NAMALWA (cell line): ENCODE measurements at regions not wholly inside any gene's neighbourhood (a gene's known extent, or its start where the extent isn't known, plus 50 kb on each side); places are given as distances from the start of the nearest gene placed in this dataset.
"Not testable (repeated sequence)": the region's sequence is repeated elsewhere in the genome, so short reads cannot be mapped to it uniquely, and the experiment has no call there.

Source experiments
- DNase-seq: peaks from one replicate; pipeline ENCODE4 v3.0.0-alpha.2; 2015; ENCODE audit warnings: low spot score

GRCh38 chr10:30196559-30196958, 137.2 kb upstream of the JCAD start:
- DNase-seq = not testable (repeated sequence)

GRCh38 chr10:30192846-30193608, 133.6 kb upstream of the JCAD start:
- DNase-seq = no peak

GRCh38 chr10:30190577-30191552, 131.5 kb upstream of the JCAD start:
- DNase-seq = no peak

- no peak for DNase-seq
Observed at GRCh38 chr10:30189238-30189580, 129.8 kb upstream of the JCAD start.

GRCh38 chr10:30188556-30189237, 129.3 kb upstream of the JCAD start:
- DNase-seq = no peak

- DNase-seq = no peak
Observed at GRCh38 chr10:30188101-30188500, 128.7 kb upstream of the JCAD start.

GRCh38 chr10:30187010-30187409, 127.6 kb upstream of the JCAD start:
- DNase-seq = no peak

- DNase-seq = no peak
Observed at GRCh38 chr10:30186371-30186875, 127.0 kb upstream of the JCAD start.

- no peak for DNase-seq
Observed at GRCh38 chr10:30185916-30186315, 126.5 kb upstream of the JCAD start.

GRCh38 chr10:30185341-30185740, 126.0 kb upstream of the JCAD start:
- no peak for DNase-seq

GRCh38 chr10:30184397-30185033, 125.1 kb upstream of the JCAD start:
- no peak for DNase-seq

GRCh38 chr10:30183055-30183402, 123.6 kb upstream of the JCAD start:
- DNase-seq = no peak

GRCh38 chr10:30182191-30183054, 123.0 kb upstream of the JCAD start:
- no peak for DNase-seq

GRCh38 chr10:30178356-30178964, 119.1 kb upstream of the JCAD start:
- DNase-seq = no peak

- no peak for DNase-seq
Observed at GRCh38 chr10:30176776-30177533, 117.6 kb upstream of the JCAD start.

- no peak for DNase-seq
Observed at GRCh38 chr10:30176182-30176581, 116.8 kb upstream of the JCAD start.

- no peak for DNase-seq
Observed at GRCh38 chr10:30172673-30173072, 113.3 kb upstream of the JCAD start.

- no peak for DNase-seq
Observed at GRCh38 chr10:30172091-30172490, 112.7 kb upstream of the JCAD start.

GRCh38 chr10:30171601-30172000, 112.2 kb upstream of the JCAD start:
- no peak for DNase-seq

- no peak for DNase-seq
Observed at GRCh38 chr10:30170814-30171213, 111.4 kb upstream of the JCAD start.
